ENCODE measurements at regions not wholly inside any gene's neighbourhood (a gene's known extent, or its start where the extent isn't known, plus 50 kb on each side); places are given as distances from the start of the nearest gene placed in this dataset.

DNA sequence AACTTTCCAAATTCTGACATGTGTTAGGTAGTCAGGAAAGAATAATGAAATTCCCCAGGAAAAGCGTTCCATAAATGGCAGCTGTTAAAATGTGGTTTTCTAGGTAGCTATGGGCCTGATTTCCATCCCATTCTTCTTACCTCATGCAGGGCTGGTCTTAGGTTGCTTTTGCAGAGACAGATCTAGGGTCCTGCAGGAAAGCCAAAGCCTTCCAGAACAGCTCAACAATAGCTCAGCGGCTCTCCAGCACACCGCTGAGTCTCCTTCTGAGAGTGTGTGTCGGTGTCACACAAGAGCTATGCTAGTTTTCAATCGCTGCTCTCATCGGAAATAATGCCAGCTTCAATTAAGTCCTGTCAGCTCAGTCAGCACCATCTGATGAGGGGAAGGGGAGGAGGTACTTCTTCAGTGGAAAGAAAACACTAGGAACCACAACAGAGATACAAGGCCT is 106.7 kb downstream of the TMEM30B start:
- TF ChIP-seq, protein P1, sequence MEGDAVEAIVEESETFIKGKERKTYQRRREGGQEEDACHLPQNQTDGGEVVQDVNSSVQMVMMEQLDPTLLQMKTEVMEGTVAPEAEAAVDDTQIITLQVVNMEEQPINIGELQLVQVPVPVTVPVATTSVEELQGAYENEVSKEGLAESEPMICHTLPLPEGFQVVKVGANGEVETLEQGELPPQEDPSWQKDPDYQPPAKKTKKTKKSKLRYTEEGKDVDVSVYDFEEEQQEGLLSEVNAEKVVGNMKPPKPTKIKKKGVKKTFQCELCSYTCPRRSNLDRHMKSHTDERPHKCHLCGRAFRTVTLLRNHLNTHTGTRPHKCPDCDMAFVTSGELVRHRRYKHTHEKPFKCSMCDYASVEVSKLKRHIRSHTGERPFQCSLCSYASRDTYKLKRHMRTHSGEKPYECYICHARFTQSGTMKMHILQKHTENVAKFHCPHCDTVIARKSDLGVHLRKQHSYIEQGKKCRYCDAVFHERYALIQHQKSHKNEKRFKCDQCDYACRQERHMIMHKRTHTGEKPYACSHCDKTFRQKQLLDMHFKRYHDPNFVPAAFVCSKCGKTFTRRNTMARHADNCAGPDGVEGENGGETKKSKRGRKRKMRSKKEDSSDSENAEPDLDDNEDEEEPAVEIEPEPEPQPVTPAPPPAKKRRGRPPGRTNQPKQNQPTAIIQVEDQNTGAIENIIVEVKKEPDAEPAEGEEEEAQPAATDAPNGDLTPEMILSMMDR (conservative IDR thresholded peaks at IDR 0.05) = no peak
- no peak for TF ChIP-seq EZH2 (IDR thresholded peaks at IDR 0.05; ENCODE audit: low read depth)
